ENCODE measurements at regions not wholly inside any gene's neighbourhood (a gene's known extent, or its start where the extent isn't known, plus 50 kb on each side); places are given as distances from the start of the nearest gene placed in this dataset.

GRCh38 chrX:20471483-20471882 lies 204.8 kb upstream of the RPS6KA3 start:
- no peaks in the 10 kb centered on the region for H3K36me3 ChIP-seq (ENCODE audit: insufficient read depth, low read length)
- no peaks in the 10 kb centered on the region for H3K9me3 ChIP-seq (ENCODE audit: insufficient read depth, low read depth, low read length)
- no peak overlapping the region for H2AFZ ChIP-seq (ENCODE audit: low read length)

GRCh38 chrX:20463296-20464075 lies 196.8 kb upstream of the RPS6KA3 start:
- no peaks in the 10 kb centered on the region for H3K9me2 ChIP-seq (replicated peaks; ENCODE audit: low read depth, low read length)
- H2AFZ ChIP-seq (ENCODE audit: low read length) = no peak overlapping the region
- H3K79me2 ChIP-seq (ENCODE audit: insufficient read depth, low read length) = no peaks in the 10 kb centered on the region
- H3F3A ChIP-seq (ENCODE audit: low read depth) = no peaks in the 10 kb centered on the region
- peaks cover 6% of the 10 kb centered on the region for H3K4me1 ChIP-seq (ENCODE audit: insufficient read depth, low read length, poor library complexity, severe bottlenecking)
- H3K27me3 ChIP-seq (ENCODE audit: insufficient read depth, low read length, poor library complexity, severe bottlenecking) = no peaks in the 10 kb centered on the region
- no peaks in the 10 kb centered on the region for H4K20me1 ChIP-seq (ENCODE audit: insufficient read depth, low read length, poor library complexity, severe bottlenecking)
- H3K9me3 ChIP-seq (ENCODE audit: insufficient read depth, low read depth, low read length) = no peaks in the 10 kb centered on the region
- no peaks in the 10 kb centered on the region for H3K36me3 ChIP-seq (ENCODE audit: insufficient read depth, low read length)
- H3K4me3 ChIP-seq (ENCODE audit: low read length, poor library complexity, severe bottlenecking) = no peak overlapping the region
- no peak overlapping the region for H3K4me2 ChIP-seq (ENCODE audit: low read depth, low read length, poor library complexity, severe bottlenecking)
- TF ChIP-seq CTCF (conservative IDR thresholded peaks at IDR 0.05; ENCODE audit: low read length) = no peak
- no peak for TF ChIP-seq EZH2phosphoT487 (IDR thresholded peaks at IDR 0.05; ENCODE audit: borderline replicate concordance)
- no peak overlapping the region for H3K9ac ChIP-seq (ENCODE audit: low read depth, low read length, poor library complexity, severe bottlenecking)

More at GRCh38 chrX:20471483-20471882, 204.8 kb upstream of the RPS6KA3 start:
- Histone ChIP-seq H3K9ac (ENCODE audit: low read depth, low read length, poor library complexity, severe bottlenecking) (no peak overlapping the region), H3K4me1 (ENCODE audit: insufficient read depth, low read length, poor library complexity, severe bottlenecking) (no peaks in the 10 kb centered on the region), H3K79me2 (ENCODE audit: insufficient read depth, low read length) (no peaks in the 10 kb centered on the region), H3K4me2 (ENCODE audit: low read depth, low read length, poor library complexity, severe bottlenecking) (no peak overlapping the region), H3K9me2 (replicated peaks; ENCODE audit: low read depth, low read length) (no peaks in the 10 kb centered on the region), H4K20me1 (ENCODE audit: insufficient read depth, low read length, poor library complexity, severe bottlenecking) (no peaks in the 10 kb centered on the region), H3K27me3 (ENCODE audit: insufficient read depth, low read length, poor library complexity, severe bottlenecking) (no peaks in the 10 kb centered on the region), H3F3A (ENCODE audit: low read depth) (no peaks in the 10 kb centered on the region), H3K4me3 (ENCODE audit: low read length, poor library complexity, severe bottlenecking) (no peak overlapping the region)
- TF ChIP-seq CTCF (conservative IDR thresholded peaks at IDR 0.05; ENCODE audit: low read length) = no peak
- no peak for TF ChIP-seq EZH2phosphoT487 (IDR thresholded peaks at IDR 0.05; ENCODE audit: borderline replicate concordance)

- H3K27me3 ChIP-seq (ENCODE audit: insufficient read depth, low read length, poor library complexity, severe bottlenecking) = no peaks in the 10 kb centered on the region
Observed at GRCh38 chrX:20461576-20461975, 194.9 kb upstream of the RPS6KA3 start.

More at GRCh38 chrX:20461576-20461975, 194.9 kb upstream of the RPS6KA3 start:
- Histone ChIP-seq H4K20me1 (ENCODE audit: insufficient read depth, low read length, poor library complexity, severe bottlenecking) (no peaks in the 10 kb centered on the region), H3F3A (ENCODE audit: low read depth) (no peaks in the 10 kb centered on the region), H3K79me2 (ENCODE audit: insufficient read depth, low read length) (no peaks in the 10 kb centered on the region), H3K9me3 (ENCODE audit: insufficient read depth, low read depth, low read length) (no peaks in the 10 kb centered on the region), H3K4me3 (ENCODE audit: low read length, poor library complexity, severe bottlenecking) (no peak overlapping the region), H3K4me1 (ENCODE audit: insufficient read depth, low read length, poor library complexity, severe bottlenecking) (peaks cover 6% of the 10 kb centered on the region), H3K9me2 (replicated peaks; ENCODE audit: low read depth, low read length) (no peaks in the 10 kb centered on the region), H3K36me3 (ENCODE audit: insufficient read depth, low read length) (no peaks in the 10 kb centered on the region), H2AFZ (ENCODE audit: low read length) (no peak overlapping the region), H3K9ac (ENCODE audit: low read depth, low read length, poor library complexity, severe bottlenecking) (no peak overlapping the region), H3K4me2 (ENCODE audit: low read depth, low read length, poor library complexity, severe bottlenecking) (no peak overlapping the region)
- TF ChIP-seq EZH2phosphoT487 (IDR thresholded peaks at IDR 0.05; ENCODE audit: borderline replicate concordance) = no peak
- TF ChIP-seq CTCF (conservative IDR thresholded peaks at IDR 0.05; ENCODE audit: low read length) = no peak
